ENCODE measurements at regions not wholly inside any gene's neighbourhood (a gene's known extent, or its start where the extent isn't known, plus 50 kb on each side); places are given as distances from the start of the nearest gene placed in this dataset.

- 72 to 93% methylated on average over 2 to 3 of the region's 3 CpGs for WGBS, 2 donors (ENCODE audit: low coverage in 1 of 2)
- ATAC-seq, result no peak
- H3K4me3 ChIP-seq, result no peak overlapping the region
- H3K36me3 ChIP-seq, result no peaks in the 10 kb centered on the region
- TF ChIP-seq POLR2AphosphoS5 (IDR thresholded peaks at IDR 0.05) (no peak), POLR2A (IDR thresholded peaks at IDR 0.05) (no peak), CTCF (IDR thresholded peaks at IDR 0.05) (no peak), EP300 (IDR thresholded peaks at IDR 0.05) (no peak)
- no peak overlapping the region for H3K27ac ChIP-seq
- no peaks in the 10 kb centered on the region for H3K4me1 ChIP-seq
- H3K9me3 ChIP-seq, result no peaks in the 10 kb centered on the region
- no peaks in the 10 kb centered on the region for H3K27me3 ChIP-seq
These were observed 431.6 kb upstream of the VRK2 start for GRCh38 chr2:57614988-57615387.

- H3K4me1 ChIP-seq, result no peaks in the 10 kb centered on the region
- no peak overlapping the region for H3K27ac ChIP-seq
- ATAC-seq, result no peak
- H3K27me3 ChIP-seq, result no peaks in the 10 kb centered on the region
- no peaks in the 10 kb centered on the region for H3K9me3 ChIP-seq
- no peak for TF ChIP-seq CTCF (IDR thresholded peaks at IDR 0.05)
- no peak overlapping the region for H3K4me3 ChIP-seq
- no peaks in the 10 kb centered on the region for H3K36me3 ChIP-seq
- WGBS, 2 donors (ENCODE audit: low coverage in 1 of 2), result 12 to 17% methylated on average over 1 of the region's 1 CpG
These were observed 430.6 kb upstream of the VRK2 start for GRCh38 chr2:57615855-57616556.

- H3K27ac ChIP-seq, result no peak overlapping the region
- H3K4me3 ChIP-seq, result no peak overlapping the region
- no peaks in the 10 kb centered on the region for H3K9me3 ChIP-seq
- no peaks in the 10 kb centered on the region for H3K27me3 ChIP-seq
- no peaks in the 10 kb centered on the region for H3K36me3 ChIP-seq
- no peak for ATAC-seq
- WGBS, 2 donors (ENCODE audit: low coverage in 1 of 2), result 60 to 63% methylated on average over 3 of the region's 3 CpGs
- no peak for TF ChIP-seq POLR2A (IDR thresholded peaks at IDR 0.05)
- no peak for TF ChIP-seq EP300 (IDR thresholded peaks at IDR 0.05)
- no peak for TF ChIP-seq CTCF (IDR thresholded peaks at IDR 0.05)
- no peak for TF ChIP-seq POLR2AphosphoS5 (IDR thresholded peaks at IDR 0.05)
- no peaks in the 10 kb centered on the region for H3K4me1 ChIP-seq
These were observed 429.3 kb upstream of the VRK2 start for GRCh38 chr2:57617318-57617717.

GRCh38 chr2:57621122-57621663 lies 425.4 kb upstream of the VRK2 start:
- H3K4me1 ChIP-seq, result no peaks in the 10 kb centered on the region
- no peaks in the 10 kb centered on the region for H3K27me3 ChIP-seq
- H3K9me3 ChIP-seq, result no peaks in the 10 kb centered on the region
- H3K36me3 ChIP-seq, result no peaks in the 10 kb centered on the region
- 28 to 46% methylated on average over 2 of the region's 2 CpGs for WGBS, 2 donors (ENCODE audit: low coverage in 1 of 2)
- no peak overlapping the region for H3K4me3 ChIP-seq
- no peak for ATAC-seq
- H3K27ac ChIP-seq, result no peak overlapping the region
- TF ChIP-seq POLR2AphosphoS5 (IDR thresholded peaks at IDR 0.05), result no peak
- no peak for TF ChIP-seq CTCF (IDR thresholded peaks at IDR 0.05)
- no peak for TF ChIP-seq POLR2A (IDR thresholded peaks at IDR 0.05)
- no peak for TF ChIP-seq EP300 (IDR thresholded peaks at IDR 0.05)

- Histone ChIP-seq H3K9me3 (no peaks in the 10 kb centered on the region), H3K36me3 (no peaks in the 10 kb centered on the region), H3K27me3 (no peaks in the 10 kb centered on the region), H3K4me3 (no peak overlapping the region), H3K4me1 (no peaks in the 10 kb centered on the region), H3K27ac (no peak overlapping the region)
- no peak for TF ChIP-seq CTCF (IDR thresholded peaks at IDR 0.05)
- TF ChIP-seq POLR2A (IDR thresholded peaks at IDR 0.05), result no peak
- no peak for TF ChIP-seq POLR2AphosphoS5 (IDR thresholded peaks at IDR 0.05)
- TF ChIP-seq EP300 (IDR thresholded peaks at IDR 0.05), result no peak
- 38 to 54% methylated on average over 1 of the region's 1 CpG for WGBS, 2 donors (ENCODE audit: low coverage in 1 of 2)
- no peak for ATAC-seq
These were observed 424.6 kb upstream of the VRK2 start for GRCh38 chr2:57622009-57622408.
